Astrocyte of the spinal cord (primary cell): ENCODE measurements at regions not wholly inside any gene's neighbourhood (a gene's known extent, or its start where the extent isn't known, plus 50 kb on each side); places are given as distances from the start of the nearest gene placed in this dataset.

Experiments
- DNase-seq: peaks from one replicate; pipeline ENCODE4 v3.0.0; 2011; ENCODE audit warnings: low read depth, low spot score
- H3K4me3 ChIP-seq: 2 replicates; pipeline ENCODE4 v1.5.1; 2011; ENCODE audit warnings: low read depth, mild to moderate bottlenecking, low read length, moderate library complexity
- in situ Hi-C: cut with HindIII; loops from 2 replicates; pipeline ENCODE4 v1.10.0; 2017; ENCODE audit warnings: low sequenced_read_pairs
- TF ChIP-seq, protein P1 (sequence below): IDR thresholded peaks from 2 replicates; pipeline ENCODE4 v1.5.1; 2012; ENCODE audit warnings: low read depth, mild to moderate bottlenecking, low read length, inconsistent platforms

GRCh38 chr5:88391991-88392390 is 123.3 kb upstream of the TMEM161B start:
- in situ Hi-C loops: no loop called here
- H3K4me3 ChIP-seq: no peak overlapping the region
- DNase-seq: no peak
- TF ChIP-seq, protein P1, sequence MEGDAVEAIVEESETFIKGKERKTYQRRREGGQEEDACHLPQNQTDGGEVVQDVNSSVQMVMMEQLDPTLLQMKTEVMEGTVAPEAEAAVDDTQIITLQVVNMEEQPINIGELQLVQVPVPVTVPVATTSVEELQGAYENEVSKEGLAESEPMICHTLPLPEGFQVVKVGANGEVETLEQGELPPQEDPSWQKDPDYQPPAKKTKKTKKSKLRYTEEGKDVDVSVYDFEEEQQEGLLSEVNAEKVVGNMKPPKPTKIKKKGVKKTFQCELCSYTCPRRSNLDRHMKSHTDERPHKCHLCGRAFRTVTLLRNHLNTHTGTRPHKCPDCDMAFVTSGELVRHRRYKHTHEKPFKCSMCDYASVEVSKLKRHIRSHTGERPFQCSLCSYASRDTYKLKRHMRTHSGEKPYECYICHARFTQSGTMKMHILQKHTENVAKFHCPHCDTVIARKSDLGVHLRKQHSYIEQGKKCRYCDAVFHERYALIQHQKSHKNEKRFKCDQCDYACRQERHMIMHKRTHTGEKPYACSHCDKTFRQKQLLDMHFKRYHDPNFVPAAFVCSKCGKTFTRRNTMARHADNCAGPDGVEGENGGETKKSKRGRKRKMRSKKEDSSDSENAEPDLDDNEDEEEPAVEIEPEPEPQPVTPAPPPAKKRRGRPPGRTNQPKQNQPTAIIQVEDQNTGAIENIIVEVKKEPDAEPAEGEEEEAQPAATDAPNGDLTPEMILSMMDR: no peak

DNA sequence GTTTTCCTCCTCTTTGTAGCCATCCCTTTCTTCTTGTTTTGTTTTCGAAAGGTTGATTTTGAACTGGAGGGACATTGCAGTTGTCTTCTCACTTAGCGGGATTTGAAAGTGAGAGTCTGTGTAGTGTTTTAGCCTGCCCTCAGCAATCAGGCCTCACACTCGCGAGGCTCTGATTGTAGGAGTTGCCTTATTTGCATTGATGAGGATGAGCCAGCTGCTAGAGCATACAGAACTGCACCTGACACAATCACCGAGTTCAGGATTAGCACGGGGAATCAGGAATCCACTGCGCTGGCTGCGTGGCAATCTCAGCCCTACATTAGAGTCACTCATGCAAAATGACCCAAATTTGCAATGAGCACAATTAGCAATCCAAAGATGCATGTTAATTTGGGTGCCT is 122.5 kb upstream of the TMEM161B start:
- no peak overlapping the region for H3K4me3 ChIP-seq
- TF ChIP-seq, protein P1: no peak
- in situ Hi-C loops: no loop called here
- no peak for DNase-seq

GRCh38 chr5:88390481-88390880 is 121.8 kb upstream of the TMEM161B start:
- in situ Hi-C loops: no loop called here
- H3K4me3 ChIP-seq: no peak overlapping the region
- no peak for DNase-seq
- TF ChIP-seq, protein P1: no peak

DNA sequence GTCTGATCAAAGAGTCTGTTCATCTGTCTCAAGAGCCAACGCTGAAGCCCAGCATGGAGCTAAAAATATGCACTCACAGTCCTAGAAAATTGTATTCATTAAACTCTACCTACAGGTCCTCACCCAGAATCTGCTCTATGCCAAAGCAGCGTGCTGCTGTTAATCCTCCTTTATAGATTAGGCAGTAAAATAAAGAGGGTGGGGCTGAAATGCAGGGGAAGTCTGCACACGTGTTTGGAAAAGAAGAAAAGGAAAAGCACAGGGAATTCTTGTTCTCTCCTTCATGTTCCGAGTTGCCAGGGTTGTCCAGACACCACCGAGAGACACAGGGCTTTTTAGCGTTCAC is 121.4 kb upstream of the TMEM161B start:
- TF ChIP-seq, protein P1: no peak
- no peak overlapping the region for H3K4me3 ChIP-seq
- no peak for DNase-seq
- in situ Hi-C loops: no loop called here

GRCh38 chr5:88389338-88390095 is 120.9 kb upstream of the TMEM161B start:
- TF ChIP-seq, protein P1: no peak
- H3K4me3 ChIP-seq: no peak overlapping the region
- no peak for DNase-seq
- in situ Hi-C loops: no loop called here

DNA sequence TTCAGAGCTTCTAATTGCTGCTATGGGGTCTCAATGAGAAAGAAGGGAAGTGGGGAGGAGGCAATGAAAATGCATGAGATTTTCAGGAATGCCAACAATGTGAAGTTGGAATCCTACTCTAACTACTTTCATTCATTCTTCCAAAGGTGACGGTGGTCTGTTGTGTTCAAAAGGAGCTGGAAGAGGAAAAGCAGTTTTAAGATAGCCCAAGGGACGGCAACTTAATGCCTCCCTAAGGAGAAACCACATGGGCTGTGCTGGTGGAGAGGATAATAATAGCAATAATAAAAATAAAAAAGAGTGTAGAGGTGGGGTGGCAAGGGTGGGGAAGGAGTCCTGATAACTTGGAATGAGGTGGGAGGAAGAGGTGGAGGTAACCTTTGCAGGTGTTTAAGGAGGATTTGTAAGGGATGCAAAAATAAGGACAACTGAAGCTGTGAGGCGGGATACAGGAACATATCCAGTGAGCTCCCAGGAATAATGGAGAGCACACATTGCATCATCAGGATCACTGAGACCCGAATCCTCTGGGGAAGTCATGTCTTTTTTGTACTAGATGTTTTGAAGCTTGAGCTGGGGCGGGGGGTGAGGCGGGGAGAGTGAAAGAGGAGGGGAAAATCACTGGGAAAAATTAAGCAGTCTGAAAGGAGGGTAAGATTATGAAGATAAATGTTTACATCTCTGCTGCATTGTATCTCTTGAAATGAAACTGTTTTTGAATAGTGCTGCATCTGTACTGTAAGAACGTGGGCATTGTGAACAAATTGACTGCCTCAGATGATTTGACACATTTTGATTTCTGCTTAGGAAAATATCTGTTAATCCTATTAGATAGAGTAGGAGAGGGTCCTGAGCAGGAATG is 120.1 kb upstream of the TMEM161B start:
- in situ Hi-C loops: no loop called here
- no peak for DNase-seq
- H3K4me3 ChIP-seq: no peak overlapping the region
- TF ChIP-seq, protein P1: no peak
